ENCODE measurements at regions not wholly inside any gene's neighbourhood (a gene's known extent, or its start where the extent isn't known, plus 50 kb on each side); places are given as distances from the start of the nearest gene placed in this dataset.

GRCh38 chr4:74649193-74649592 is 145.1 kb downstream of the BTC start:
- no peak for TF ChIP-seq MIER3 (CRISPR knock-in tag; IDR thresholded peaks at IDR 0.05; ENCODE audit: borderline replicate concordance)
- TF ChIP-seq ZNF160 (CRISPR knock-in tag; IDR thresholded peaks at IDR 0.05): no peak
- TF ChIP-seq ZBTB42 (CRISPR knock-in tag; IDR thresholded peaks at IDR 0.05): no peak
- no peak for TF ChIP-seq HOXA5 (CRISPR knock-in tag; IDR thresholded peaks at IDR 0.05)
- no peak for TF ChIP-seq RFX5 (IDR thresholded peaks at IDR 0.05; ENCODE audit: low read depth, low read length)
- no peak for TF ChIP-seq NCOR1 (IDR thresholded peaks at IDR 0.05; ENCODE audit: borderline replicate concordance, low read length)
- no peak for TF ChIP-seq CCAR2 (optimal IDR thresholded peaks at IDR 0.05; ENCODE audit: low read depth, low read length)
- TF ChIP-seq TEAD2 (CRISPR knock-in tag; IDR thresholded peaks at IDR 0.05): no peak
- TF ChIP-seq ZUFSP (CRISPR knock-in tag; IDR thresholded peaks at IDR 0.05; ENCODE audit: borderline replicate concordance): no peak
- TF ChIP-seq ZNF292 (CRISPR knock-in tag; IDR thresholded peaks at IDR 0.05; ENCODE audit: borderline replicate concordance, low read depth): no peak
- TF ChIP-seq NFRKB (IDR thresholded peaks at IDR 0.05): no peak
- TF ChIP-seq, protein P1, sequence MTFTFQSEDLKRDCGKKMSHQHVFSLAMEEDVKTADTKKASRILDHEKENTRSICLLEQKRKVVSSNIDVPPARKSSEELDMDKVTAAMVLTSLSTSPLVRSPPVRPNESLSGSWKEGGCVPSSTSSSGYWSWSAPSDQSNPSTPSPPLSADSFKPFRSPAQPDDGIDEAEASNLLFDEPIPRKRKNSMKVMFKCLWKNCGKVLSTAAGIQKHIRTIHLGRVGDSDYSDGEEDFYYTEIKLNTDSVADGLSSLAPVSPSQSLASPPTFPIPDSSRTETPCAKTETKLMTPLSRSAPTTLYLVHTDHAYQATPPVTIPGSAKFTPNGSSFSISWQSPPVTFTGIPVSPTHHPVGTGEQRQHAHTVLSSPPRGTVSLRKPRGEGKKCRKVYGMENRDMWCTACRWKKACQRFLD (CRISPR knock-in tag; IDR thresholded peaks at IDR 0.05; ENCODE audit: borderline replicate concordance): no peak
- H3K9me3 ChIP-seq (ENCODE audit: low read length): no peaks in the 10 kb centered on the region
- no peaks in the 10 kb centered on the region for H4K20me1 ChIP-seq (ENCODE audit: insufficient read depth, low read length)
- ATAC-seq: no peak
- BruUV-seq (replicated peaks): no TSS peak
- H3K9ac ChIP-seq (ENCODE audit: insufficient read depth, low read depth, low read length): no peak overlapping the region
- ChIA-PET CTCF (ENCODE audit: low intra/inter-chr PET ratio, low total read pairs) (no interaction called here), POLR2A (no interaction called here)
- H3K36me3 ChIP-seq (replicated peaks in 1 of 2; ENCODE audit: control insufficient read depth in 1 of 2, insufficient read depth in 2 of 2, low read length in 2 of 2): no peaks in the 10 kb centered on the region
- H3K79me2 ChIP-seq (ENCODE audit: insufficient read depth, low read length): no peaks in the 10 kb centered on the region
- no peak overlapping the region for H3K27ac ChIP-seq (ENCODE audit: extremely low read length, insufficient read depth, low read length)
- peaks cover 34% of the 10 kb centered on the region for H3K4me1 ChIP-seq (ENCODE audit: insufficient read depth, low read length)
- intact Hi-C loops (cut with micrococcal nuclease; ENCODE audit: unreplicated experiment) (no loop called here), in situ Hi-C loops (cut with HindIII; ENCODE audit: extremely low pct_ligation_motif_present, low pct_unique_long_range_greater_than_20kb) (no loop called here)
- 89% methylated on average over 1 of the region's 1 CpG for WGBS (ENCODE audit: low lambda C conversion rate)
- no peak overlapping the region for H3K4me2 ChIP-seq (ENCODE audit: low read depth, low read length)
- H2AFZ ChIP-seq (ENCODE audit: low read length): peak overlapping the region; percentile 63
- H3K27me3 ChIP-seq (ENCODE audit: control insufficient read depth in 1 of 2, insufficient read depth in 2 of 2, low read length in 2 of 2): no peaks in the 10 kb centered on the region
- no peak overlapping the region for H3K4me3 ChIP-seq (replicated peaks in 1 of 3; ENCODE audit: insufficient read depth in 1 of 3, low read depth in 2 of 3, low read length in 3 of 3)
- no peak for FAIRE-seq
- no peak for DNase-seq (ENCODE audit: low spot score)
